Mucosa of descending colon (tissue), 3 donors: ENCODE measurements at regions not wholly inside any gene's neighbourhood (a gene's known extent, or its start where the extent isn't known, plus 50 kb on each side); places are given as distances from the start of the nearest gene placed in this dataset.

Source experiments
- ATAC-seq: fragments of 200-7000 bp; cut with Tn5 transposase; one replicate; pipeline ENCODE4 v1.9.1; 2020; ENCODE audit warnings: mild to moderate bottlenecking, moderate library complexity
- DNase-seq, 3 donors: peaks; one replicate each; pipeline ENCODE4 v3.0.0-alpha.2; 2020
- H3K36me3 ChIP-seq: fragments of 200-600 bp; one replicate; pipeline ENCODE4 v1.8.0; 2021; ENCODE audit warnings: low read depth, mild to moderate bottlenecking
- H3K4me1 ChIP-seq: fragments of 200-600 bp; one replicate; pipeline ENCODE4 v1.8.0; 2021; ENCODE audit warnings: low read depth, mild to moderate bottlenecking
- H3K4me3 ChIP-seq: fragments of 200-600 bp; one replicate; pipeline ENCODE4 v1.8.0; 2021; ENCODE audit warnings: mild to moderate bottlenecking
- H3K9me3 ChIP-seq: fragments of 200-600 bp; one replicate; pipeline ENCODE4 v1.8.0; 2021; ENCODE audit warnings: mild to moderate bottlenecking
- CTCF ChIP-seq: fragments of 200-600 bp; IDR thresholded peaks from one replicate; pipeline ENCODE4 v1.8.0; 2022; ENCODE audit warnings: antibody characterized with exemption, mild to moderate bottlenecking
- intact Hi-C, 2 donors: fragments of 100-400 bp; cut with DNase I in 1 of 2; cut with micrococcal nuclease in 1 of 2; formaldehyde crosslinking; loops; one replicate each; pipeline versions ENCODE4 v1.11.0 to v1.11.1; 2022; cut with DNase I, micrococcal nuclease
- donor health status: DM: no; HTN: no; CAD: no; lungs with moderate emphysema.
- donor health status: DM: no; HTN: no; CAD: no.
- donor health status: DM: no; HTN: yes; CAD: no.

GRCh38 chr9:30193421-30193820, 2191.0 kb upstream of the ACO1 start:
- no peak for TF ChIP-seq CTCF
- Histone ChIP-seq H3K4me1 (no peaks in the 10 kb centered on the region), H3K4me3 (no peak overlapping the region), H3K9me3 (no peaks in the 10 kb centered on the region), H3K36me3 (no peaks in the 10 kb centered on the region)
- ATAC-seq (no peak), DNase-seq (no peak)
- intact Hi-C loops: no loop called here

DNA sequence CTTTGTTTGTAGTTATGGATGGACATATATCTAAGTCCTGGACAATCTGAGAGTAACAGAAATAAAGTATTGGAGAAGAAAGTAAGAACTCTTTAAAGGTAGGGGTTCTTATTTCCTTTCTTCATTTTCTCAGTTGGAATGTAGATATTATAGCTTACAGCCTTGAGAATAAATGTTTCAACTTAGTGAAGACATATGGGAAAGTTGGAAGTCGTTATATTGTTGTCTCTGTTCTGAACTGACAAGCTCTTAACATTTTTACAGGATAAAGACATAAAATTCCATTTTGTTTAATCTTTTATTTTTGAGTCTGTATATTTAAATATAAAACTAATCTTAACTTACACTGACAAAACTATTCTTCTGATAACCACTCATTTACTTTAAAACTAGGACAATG, 2187.5 kb upstream of the ACO1 start:
- no peaks in the 10 kb centered on the region for H3K9me3 ChIP-seq
- H3K4me3 ChIP-seq: no peak overlapping the region
- TF ChIP-seq CTCF: no peak
- DNase-seq: no peak
- no peaks in the 10 kb centered on the region for H3K36me3 ChIP-seq
- intact Hi-C loops: no loop called here
- no peaks in the 10 kb centered on the region for H3K4me1 ChIP-seq
- ATAC-seq: no peak

DNA sequence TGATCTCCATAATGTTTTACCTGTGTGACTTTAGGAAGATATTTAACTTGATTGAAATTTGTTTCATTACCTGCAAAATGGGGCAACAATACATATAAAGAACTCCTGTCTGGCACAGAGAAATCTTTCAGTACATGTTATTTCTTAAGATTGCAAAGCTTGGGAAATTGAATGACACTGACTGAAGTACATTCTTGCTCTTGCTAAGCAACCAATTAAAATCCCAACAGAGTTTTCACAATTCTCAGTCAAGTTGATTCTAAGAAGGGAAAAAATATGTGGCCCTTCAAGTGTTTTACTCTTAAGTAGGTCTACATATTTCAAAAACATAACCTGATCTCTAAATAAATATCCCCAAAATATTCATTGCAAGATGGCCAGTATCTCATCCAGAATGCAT, 2187.0 kb upstream of the ACO1 start:
- no peaks in the 10 kb centered on the region for H3K4me1 ChIP-seq
- H3K4me3 ChIP-seq: no peak overlapping the region
- no peak for DNase-seq
- TF ChIP-seq CTCF: no peak
- ATAC-seq: no peak
- no peaks in the 10 kb centered on the region for H3K9me3 ChIP-seq
- intact Hi-C loops: no loop called here
- no peaks in the 10 kb centered on the region for H3K36me3 ChIP-seq

DNA sequence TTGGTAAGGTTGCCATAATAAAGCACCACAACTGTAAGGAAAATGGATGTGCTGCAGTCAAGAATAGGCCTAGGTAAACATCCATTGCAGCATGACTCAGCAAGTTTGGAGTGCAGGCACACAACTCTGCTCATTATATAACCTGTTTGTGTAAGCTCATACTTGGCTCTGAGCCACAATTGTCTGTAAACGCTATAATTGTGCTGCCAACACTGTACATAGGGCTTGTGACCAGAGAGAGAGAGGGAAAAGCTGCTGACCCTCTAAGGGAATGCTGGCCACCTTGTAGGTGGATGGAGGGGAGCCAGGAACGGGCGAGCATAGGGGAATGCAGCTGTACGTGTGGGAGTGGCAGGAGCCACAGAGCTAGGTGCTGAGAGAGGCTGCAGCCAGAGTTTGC, 2186.5 kb upstream of the ACO1 start:
- Histone ChIP-seq H3K36me3 (no peaks in the 10 kb centered on the region), H3K4me1 (no peaks in the 10 kb centered on the region), H3K4me3 (no peak overlapping the region), H3K9me3 (no peaks in the 10 kb centered on the region)
- intact Hi-C loops: no loop called here
- peak in 1 of 3 donors; percentile 14 for DNase-seq
- no peak for TF ChIP-seq CTCF
- no peak for ATAC-seq

GRCh38 chr9:30198463-30199309, 2185.8 kb upstream of the ACO1 start:
- H3K9me3 ChIP-seq: no peaks in the 10 kb centered on the region
- TF ChIP-seq CTCF: no peak
- DNase-seq (no peak), ATAC-seq (no peak)
- intact Hi-C loops: no loop called here
- H3K4me3 ChIP-seq: no peak overlapping the region
- no peaks in the 10 kb centered on the region for H3K36me3 ChIP-seq
- no peaks in the 10 kb centered on the region for H3K4me1 ChIP-seq
